ENCODE measurements at regions not wholly inside any gene's neighbourhood (a gene's known extent, or its start where the extent isn't known, plus 50 kb on each side); places are given as distances from the start of the nearest gene placed in this dataset.

- H3K36me3 ChIP-seq (ENCODE audit: control insufficient read depth, insufficient read depth, low read length), result no peaks in the 10 kb centered on the region
- no peak overlapping the region for H3K4me3 ChIP-seq (ENCODE audit: low read depth, low read length)
- H3K27me3 ChIP-seq (ENCODE audit: control insufficient read depth, insufficient read depth, low read length), result no peaks in the 10 kb centered on the region
- H3K9me3 ChIP-seq (ENCODE audit: control insufficient read depth, insufficient read depth, low read length), result no peaks in the 10 kb centered on the region
- peaks cover 25% of the 10 kb centered on the region for H3K4me1 ChIP-seq (ENCODE audit: control insufficient read depth, insufficient read depth, low read length)
- no peak overlapping the region for H3K9ac ChIP-seq (ENCODE audit: low read depth, low read length)
Measured at GRCh38 chr2:226154610-226155009, 645.0 kb downstream of the IRS1 start.

DNA sequence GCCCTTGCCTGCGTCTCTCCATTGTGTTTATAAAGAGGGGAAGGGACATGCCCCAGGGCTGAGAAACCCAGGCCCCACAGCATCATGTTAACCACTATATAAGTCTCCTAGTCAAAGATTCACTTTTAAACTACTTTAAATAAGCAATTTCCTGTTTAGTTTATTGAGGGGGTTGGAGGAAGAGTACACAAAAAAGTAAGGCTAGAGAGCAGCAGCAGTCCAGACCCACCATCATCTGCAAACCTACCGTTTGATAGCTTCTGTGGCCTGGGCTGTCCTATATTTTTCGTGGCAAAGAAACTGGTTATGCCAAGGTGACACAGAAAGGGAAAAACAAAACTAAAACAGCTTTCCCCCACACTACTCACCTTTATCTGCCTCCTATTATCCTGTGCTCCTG is 646.1 kb downstream of the IRS1 start:
- no peak overlapping the region for H3K4me3 ChIP-seq (ENCODE audit: low read depth, low read length)
- no peaks in the 10 kb centered on the region for H3K27me3 ChIP-seq (ENCODE audit: control insufficient read depth, insufficient read depth, low read length)
- H3K9ac ChIP-seq (ENCODE audit: low read depth, low read length), result no peak overlapping the region
- no peaks in the 10 kb centered on the region for H3K9me3 ChIP-seq (ENCODE audit: control insufficient read depth, insufficient read depth, low read length)
- H3K4me1 ChIP-seq (ENCODE audit: control insufficient read depth, insufficient read depth, low read length), result peaks cover 15% of the 10 kb centered on the region
- H3K36me3 ChIP-seq (ENCODE audit: control insufficient read depth, insufficient read depth, low read length), result no peaks in the 10 kb centered on the region

- H3K9ac ChIP-seq (ENCODE audit: low read depth, low read length), result no peak overlapping the region
- no peaks in the 10 kb centered on the region for H3K9me3 ChIP-seq (ENCODE audit: control insufficient read depth, insufficient read depth, low read length)
- H3K4me1 ChIP-seq (ENCODE audit: control insufficient read depth, insufficient read depth, low read length), result peaks cover 8% of the 10 kb centered on the region
- no peak overlapping the region for H3K4me3 ChIP-seq (ENCODE audit: low read depth, low read length)
- no peaks in the 10 kb centered on the region for H3K36me3 ChIP-seq (ENCODE audit: control insufficient read depth, insufficient read depth, low read length)
- no peaks in the 10 kb centered on the region for H3K27me3 ChIP-seq (ENCODE audit: control insufficient read depth, insufficient read depth, low read length)
Measured at GRCh38 chr2:226151157-226151556, 648.5 kb downstream of the IRS1 start.

DNA sequence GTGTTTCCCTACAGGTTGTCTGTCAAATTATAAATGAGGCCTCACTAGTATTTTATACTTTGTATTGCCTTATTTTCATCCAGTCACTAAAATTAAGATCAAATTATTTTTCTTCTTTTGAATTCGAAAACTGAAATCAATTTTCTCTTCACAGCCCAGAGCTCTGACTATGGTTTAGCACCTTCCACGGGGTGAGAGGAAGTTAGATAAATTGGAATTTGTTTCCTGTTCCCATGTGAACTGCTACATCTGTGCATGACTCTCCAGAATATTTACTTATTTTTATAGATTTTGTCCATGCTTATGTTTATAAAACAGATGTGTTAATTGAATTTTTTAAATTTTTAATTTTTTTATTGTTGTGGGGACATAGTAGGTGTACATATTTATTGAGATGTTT is 656.5 kb downstream of the IRS1 start:
- Histone ChIP-seq H3K36me3 (ENCODE audit: control insufficient read depth, insufficient read depth, low read length) (no peaks in the 10 kb centered on the region), H3K27me3 (ENCODE audit: control insufficient read depth, insufficient read depth, low read length) (no peaks in the 10 kb centered on the region), H3K4me3 (ENCODE audit: low read depth, low read length) (no peak overlapping the region), H3K9ac (ENCODE audit: low read depth, low read length) (no peak overlapping the region), H3K9me3 (ENCODE audit: control insufficient read depth, insufficient read depth, low read length) (no peaks in the 10 kb centered on the region), H3K4me1 (ENCODE audit: control insufficient read depth, insufficient read depth, low read length) (no peaks in the 10 kb centered on the region)

DNA sequence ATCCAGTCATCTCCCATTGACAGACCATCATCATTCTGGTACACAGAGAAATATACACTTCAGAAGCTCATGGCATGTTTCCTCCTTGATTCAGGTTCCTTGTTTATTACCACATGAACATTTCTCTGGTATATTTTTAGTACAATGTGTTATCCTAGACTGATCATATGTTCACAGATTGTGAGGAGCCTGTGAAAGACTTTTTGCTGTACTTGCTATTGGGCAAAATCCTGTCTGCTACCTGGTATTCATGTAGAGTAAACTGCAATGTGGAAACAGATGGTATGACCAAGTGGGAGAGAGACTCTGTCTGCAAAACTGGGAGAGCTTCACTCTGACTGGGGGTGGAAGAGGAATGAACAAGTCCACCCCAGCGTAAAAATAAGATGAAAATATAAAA is 657.2 kb downstream of the IRS1 start:
- H3K4me1 ChIP-seq (ENCODE audit: control insufficient read depth, insufficient read depth, low read length), result no peaks in the 10 kb centered on the region
- no peak overlapping the region for H3K4me3 ChIP-seq (ENCODE audit: low read depth, low read length)
- no peaks in the 10 kb centered on the region for H3K9me3 ChIP-seq (ENCODE audit: control insufficient read depth, insufficient read depth, low read length)
- H3K9ac ChIP-seq (ENCODE audit: low read depth, low read length), result no peak overlapping the region
- H3K27me3 ChIP-seq (ENCODE audit: control insufficient read depth, insufficient read depth, low read length), result no peaks in the 10 kb centered on the region
- no peaks in the 10 kb centered on the region for H3K36me3 ChIP-seq (ENCODE audit: control insufficient read depth, insufficient read depth, low read length)

GRCh38 chr2:226140594-226140993 is 659.0 kb downstream of the IRS1 start:
- no peaks in the 10 kb centered on the region for H3K27me3 ChIP-seq (ENCODE audit: control insufficient read depth, insufficient read depth, low read length)
- H3K4me3 ChIP-seq (ENCODE audit: low read depth, low read length), result no peak overlapping the region
- H3K9ac ChIP-seq (ENCODE audit: low read depth, low read length), result no peak overlapping the region
- no peaks in the 10 kb centered on the region for H3K36me3 ChIP-seq (ENCODE audit: control insufficient read depth, insufficient read depth, low read length)
- no peaks in the 10 kb centered on the region for H3K9me3 ChIP-seq (ENCODE audit: control insufficient read depth, insufficient read depth, low read length)
- H3K4me1 ChIP-seq (ENCODE audit: control insufficient read depth, insufficient read depth, low read length), result no peaks in the 10 kb centered on the region

GRCh38 chr2:226139759-226140158 is 659.9 kb downstream of the IRS1 start:
- no peak overlapping the region for H3K4me3 ChIP-seq (ENCODE audit: low read depth, low read length)
- no peaks in the 10 kb centered on the region for H3K9me3 ChIP-seq (ENCODE audit: control insufficient read depth, insufficient read depth, low read length)
- no peaks in the 10 kb centered on the region for H3K36me3 ChIP-seq (ENCODE audit: control insufficient read depth, insufficient read depth, low read length)
- H3K27me3 ChIP-seq (ENCODE audit: control insufficient read depth, insufficient read depth, low read length), result no peaks in the 10 kb centered on the region
- no peak overlapping the region for H3K9ac ChIP-seq (ENCODE audit: low read depth, low read length)
- no peaks in the 10 kb centered on the region for H3K4me1 ChIP-seq (ENCODE audit: control insufficient read depth, insufficient read depth, low read length)

DNA sequence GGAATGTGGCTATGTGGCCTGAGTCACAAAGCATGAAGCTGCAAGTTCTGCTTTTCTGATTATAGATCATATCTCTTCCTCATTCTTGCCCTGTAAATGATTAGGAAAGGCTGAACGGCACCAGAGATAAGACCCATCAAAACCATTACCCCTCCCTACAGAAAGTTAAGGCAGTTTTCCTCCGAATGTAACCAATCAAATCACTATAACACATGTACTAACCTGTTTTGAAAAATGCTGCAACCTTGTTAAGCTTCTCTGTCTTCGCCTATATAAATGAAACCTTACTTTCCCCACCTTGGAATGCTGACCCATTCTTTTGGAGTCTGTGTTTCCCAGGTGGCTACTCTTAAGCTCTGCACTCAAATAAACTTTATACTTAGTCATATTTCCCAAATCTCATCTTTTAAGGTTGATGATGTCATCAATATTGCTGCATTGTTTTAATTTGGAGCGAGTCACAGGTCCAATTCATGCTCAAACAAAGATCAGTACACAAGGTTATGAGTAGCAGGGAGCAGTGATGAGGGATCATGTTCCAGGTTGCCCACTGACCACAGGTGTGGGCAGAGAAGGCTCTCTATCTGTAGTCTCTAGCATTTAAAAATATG is 662.3 kb downstream of the IRS1 start:
- H3K4me3 ChIP-seq (ENCODE audit: low read depth, low read length), result no peak overlapping the region
- no peaks in the 10 kb centered on the region for H3K36me3 ChIP-seq (ENCODE audit: control insufficient read depth, insufficient read depth, low read length)
- H3K9ac ChIP-seq (ENCODE audit: low read depth, low read length), result no peak overlapping the region
- H3K9me3 ChIP-seq (ENCODE audit: control insufficient read depth, insufficient read depth, low read length), result no peaks in the 10 kb centered on the region
- no peaks in the 10 kb centered on the region for H3K27me3 ChIP-seq (ENCODE audit: control insufficient read depth, insufficient read depth, low read length)
- peaks cover 6% of the 10 kb centered on the region for H3K4me1 ChIP-seq (ENCODE audit: control insufficient read depth, insufficient read depth, low read length)

DNA sequence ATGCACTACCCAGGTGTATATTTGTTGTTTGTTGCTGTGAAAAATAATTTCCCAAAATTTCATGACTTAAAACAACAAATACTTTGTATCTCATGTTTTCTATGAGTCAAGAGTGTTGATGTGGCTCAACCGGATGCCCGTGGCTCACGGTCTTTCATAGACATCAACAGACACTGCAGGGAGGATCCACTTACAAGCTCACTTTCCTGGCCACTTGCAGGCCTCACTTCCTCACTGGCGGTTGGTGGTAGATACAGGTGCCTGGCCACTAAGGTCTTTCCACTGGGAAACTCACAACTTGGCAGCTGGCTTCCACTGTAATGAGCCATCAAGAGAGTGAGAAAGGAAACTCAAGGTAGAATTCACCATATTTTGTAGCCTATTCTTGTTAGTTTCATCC is 662.9 kb downstream of the IRS1 start:
- H3K4me1 ChIP-seq (ENCODE audit: control insufficient read depth, insufficient read depth, low read length), result peaks cover 6% of the 10 kb centered on the region
- H3K4me3 ChIP-seq (ENCODE audit: low read depth, low read length), result no peak overlapping the region
- H3K36me3 ChIP-seq (ENCODE audit: control insufficient read depth, insufficient read depth, low read length), result no peaks in the 10 kb centered on the region
- H3K27me3 ChIP-seq (ENCODE audit: control insufficient read depth, insufficient read depth, low read length), result no peaks in the 10 kb centered on the region
- no peaks in the 10 kb centered on the region for H3K9me3 ChIP-seq (ENCODE audit: control insufficient read depth, insufficient read depth, low read length)
- H3K9ac ChIP-seq (ENCODE audit: low read depth, low read length), result no peak overlapping the region

GRCh38 chr2:226135861-226136548 is 663.6 kb downstream of the IRS1 start:
- Histone ChIP-seq H3K4me3 (ENCODE audit: low read depth, low read length) (no peak overlapping the region), H3K9me3 (ENCODE audit: control insufficient read depth, insufficient read depth, low read length) (no peaks in the 10 kb centered on the region), H3K4me1 (ENCODE audit: control insufficient read depth, insufficient read depth, low read length) (peaks cover 6% of the 10 kb centered on the region), H3K9ac (ENCODE audit: low read depth, low read length) (no peak overlapping the region), H3K36me3 (ENCODE audit: control insufficient read depth, insufficient read depth, low read length) (no peaks in the 10 kb centered on the region), H3K27me3 (ENCODE audit: control insufficient read depth, insufficient read depth, low read length) (no peaks in the 10 kb centered on the region)

DNA sequence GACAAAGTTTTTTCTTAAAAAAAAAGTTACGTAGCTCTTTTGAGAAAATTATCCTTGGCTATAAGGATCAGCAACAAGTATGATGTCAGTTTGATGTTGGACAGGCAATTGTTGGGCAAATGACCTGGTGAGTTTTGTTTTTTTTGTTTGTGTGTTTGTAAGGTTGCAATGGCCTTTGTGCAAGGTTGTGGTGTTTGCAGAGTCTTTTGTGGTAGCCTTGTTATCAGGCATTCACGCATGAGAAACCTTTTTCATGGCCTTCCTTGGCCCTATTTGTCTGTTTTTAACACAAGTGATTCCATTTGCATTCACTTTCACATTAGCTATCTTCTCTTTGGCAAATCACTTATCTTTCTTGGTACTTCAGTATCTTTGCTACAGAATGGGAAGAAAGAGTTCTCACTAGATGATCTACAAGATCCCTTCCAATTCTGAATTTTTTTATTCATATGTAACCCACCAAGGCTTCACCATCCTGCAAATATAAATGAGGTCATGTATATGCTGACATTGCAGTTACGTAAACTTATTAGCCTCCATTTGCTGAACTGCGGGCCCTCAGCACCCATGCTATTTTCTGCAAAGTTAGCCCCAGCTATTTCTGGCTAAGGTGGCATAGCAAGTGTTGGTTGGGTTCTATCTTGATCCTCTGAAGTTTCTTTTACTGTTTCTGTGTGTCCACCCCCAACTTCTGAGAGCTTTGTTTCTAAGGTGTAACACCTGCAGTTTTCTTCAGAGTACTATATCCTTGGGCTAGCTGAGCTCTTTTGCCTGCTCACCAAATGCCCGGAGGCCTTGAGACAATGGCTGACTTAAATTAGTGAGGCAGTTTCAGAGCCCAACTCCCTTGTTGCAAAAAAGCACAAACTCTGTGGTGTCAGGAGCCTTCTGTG is 667.1 kb downstream of the IRS1 start:
- Histone ChIP-seq H3K4me3 (ENCODE audit: low read depth, low read length) (no peak overlapping the region), H3K9ac (ENCODE audit: low read depth, low read length) (no peak overlapping the region), H3K4me1 (ENCODE audit: control insufficient read depth, insufficient read depth, low read length) (peaks cover 6% of the 10 kb centered on the region), H3K9me3 (ENCODE audit: control insufficient read depth, insufficient read depth, low read length) (no peaks in the 10 kb centered on the region), H3K27me3 (ENCODE audit: control insufficient read depth, insufficient read depth, low read length) (no peaks in the 10 kb centered on the region), H3K36me3 (ENCODE audit: control insufficient read depth, insufficient read depth, low read length) (no peaks in the 10 kb centered on the region)

Measured in iPS-15b (cell line).